GM12878 (cell line): ENCODE measurements at regions not wholly inside any gene's neighbourhood (a gene's known extent, or its start where the extent isn't known, plus 50 kb on each side); places are given as distances from the start of the nearest gene placed in this dataset.

ENCODE experiments used
- ATAC-seq: fragments of 200-7000 bp; cut with Tn5 transposase; 3 replicates; pipeline ENCODE4 v1.9.1; 2020; ENCODE audit warnings: mild to moderate bottlenecking, moderate library complexity
- BruUV-seq: library from RNA; stranded (reverse); fragments of 400-500 nt; replicated peaks from 2 replicates; lab custom pipeline; 2021; lab: Mats Ljungman, UMichigan
- CTCF ChIA-PET: fragments of 300-600 bp; sonication (Branson Sonifier 250); formaldehyde crosslinking; extraction: SDS; loops from one replicate; lab custom pipeline; 2021; ENCODE audit warnings: inconsistent platforms; lab: Yijun Ruan, JAX
- POLR2A ChIA-PET: fragments of 350-600 bp; formaldehyde crosslinking; extraction: SDS; loops from one replicate; lab custom pipeline; 2021; ENCODE audit warnings: inconsistent platforms; lab: Charles Lee
- RAD21 ChIA-PET: fragments of 300-600 bp; sonication (Branson Sonifier 250); formaldehyde crosslinking; loops from one replicate; lab custom pipeline; 2023; ENCODE audit warnings: antibody characterized with exemption; ENCODE audit not compliant: unreplicated experiment; lab: Charles Lee
- SMC1A ChIA-PET: fragments of 300-600 bp; sonication (Branson Sonifier 250); formaldehyde crosslinking; loops from one replicate; lab custom pipeline; 2023; ENCODE audit not compliant: unreplicated experiment, uncharacterized antibody; lab: Charles Lee
- DNase-seq: peaks from one replicate; pipeline ENCODE4 v3.0.0-alpha.2; 2011; ENCODE audit warnings: low read depth, low spot score
- FAIRE-seq: peaks from 3 replicates; lab custom pipeline; 2011; peaks lifted over from hg19 to GRCh38; lab: Jason Lieb, UNC
- H2AFZ ChIP-seq: 2 replicates; pipeline ENCODE4 v1.6.0; 2011; ENCODE audit warnings: low read depth, low read length, control low read depth; ENCODE audit not compliant: control insufficient read depth
- H3K27ac ChIP-seq: 2 replicates; pipeline ENCODE4 v1.5.1; 2011; ENCODE audit warnings: control low read depth; ENCODE audit not compliant: control insufficient read depth, insufficient read depth
- H3K27me3 ChIP-seq, 2 experiments: replicated peaks in 1 of 2; 2 replicates each; pipeline versions ENCODE4 v1.6.0 to v1.6.1; 2011; ENCODE audit warnings: low read length in 1 of 2; ENCODE audit not compliant: control insufficient read depth in 2 of 2, insufficient read depth in 2 of 2
- H3K36me3 ChIP-seq, 2 experiments: 2 replicates each; pipeline ENCODE4 v1.5.1; 2011; ENCODE audit warnings: low read length in 1 of 2; ENCODE audit not compliant: control insufficient read depth in 2 of 2, insufficient read depth in 2 of 2
- H3K4me1 ChIP-seq: 2 replicates; pipeline ENCODE4 v1.6.1; 2011; ENCODE audit warnings: mild to moderate bottlenecking, low read length, moderate library complexity, mixed read lengths; ENCODE audit not compliant: control insufficient read depth, insufficient read depth
- H3K4me2 ChIP-seq: 2 replicates; pipeline ENCODE4 v1.6.0; 2011; ENCODE audit warnings: control low read depth; ENCODE audit not compliant: control insufficient read depth, insufficient read depth
- H3K4me3 ChIP-seq: fragments of 200-600 bp; sonication (generic); 2 replicates; pipeline ENCODE4 v1.5.1; 2016
- H3K79me2 ChIP-seq: 2 replicates; pipeline ENCODE4 v1.6.0; 2011; ENCODE audit warnings: low read length; ENCODE audit not compliant: control insufficient read depth, insufficient read depth
- H3K9ac ChIP-seq: 2 replicates; pipeline ENCODE4 v1.8.0; 2011; ENCODE audit warnings: low read length, control low read depth, mixed read lengths; ENCODE audit not compliant: control insufficient read depth, insufficient read depth
- H3K9me3 ChIP-seq: replicated peaks from 3 replicates; pipeline ENCODE4 v1.5.1; 2011; ENCODE audit warnings: mild to moderate bottlenecking, low read length; ENCODE audit not compliant: control insufficient read depth, insufficient read depth
- H4K20me1 ChIP-seq: 2 replicates; pipeline ENCODE4 v1.6.0; 2011; ENCODE audit not compliant: control insufficient read depth, insufficient read depth
- ASH2L ChIP-seq: fragments of 300-600, 200-600 bp; sonication (generic); IDR thresholded peaks from 2 replicates; pipeline ENCODE4 v1.6.1; 2017; ENCODE audit warnings: low read depth, mild to moderate bottlenecking, borderline replicate concordance
- ATF7 ChIP-seq: fragments of 450-650 bp; IDR thresholded peaks from 2 replicates; pipeline ENCODE4 v1.6.1; 2016; ENCODE audit warnings: low read depth, mild to moderate bottlenecking
- CEBPB ChIP-seq, 2 experiments: fragments of 150-350 bp in 1 of 2; IDR thresholded peaks; 2 replicates each; pipeline ENCODE4 v1.6.1; 2012 to 2014; ENCODE audit warnings: low read depth in 2 of 2, low read length in 2 of 2, borderline replicate concordance in 1 of 2, inconsistent platforms in 1 of 2
- EED ChIP-seq: sonication (generic); IDR thresholded peaks from 2 replicates; pipeline ENCODE4 v1.6.1; 2016; ENCODE audit warnings: antibody characterized with exemption, low read depth
- EZH2 ChIP-seq: IDR thresholded peaks from 2 replicates; pipeline ENCODE4 v1.6.1; 2012; ENCODE audit warnings: low read depth, mild to moderate bottlenecking, control low read depth, inconsistent platforms, low read length, borderline replicate concordance; ENCODE audit not compliant: control insufficient read depth
- MTA3 ChIP-seq: IDR thresholded peaks from 2 replicates; pipeline ENCODE4 v1.6.1; 2012; ENCODE audit warnings: low read length, inconsistent platforms, borderline replicate concordance
- NFYA ChIP-seq: IDR thresholded peaks from 2 replicates; pipeline ENCODE4 v1.6.1; 2011; ENCODE audit warnings: low read depth, mild to moderate bottlenecking, low read length, improper control_type of control experiment, borderline replicate concordance
- REST ChIP-seq: IDR thresholded peaks from 2 replicates; pipeline ENCODE4 v1.6.1; 2012; ENCODE audit warnings: mild to moderate bottlenecking, low read depth, low read length
- RFX5 ChIP-seq: IDR thresholded peaks from 2 replicates; pipeline ENCODE4 v1.6.1; 2011; ENCODE audit warnings: low read depth, low read length, improper control_type of control experiment
- SKIL ChIP-seq: fragments of 450-650 bp; IDR thresholded peaks from 2 replicates; pipeline ENCODE4 v1.6.1; 2017; ENCODE audit warnings: mild to moderate bottlenecking, low read depth, inconsistent platforms; ENCODE audit not compliant: poor library complexity, severe bottlenecking
- STAT3 ChIP-seq: IDR thresholded peaks from 2 replicates; pipeline ENCODE4 v1.6.1; 2011; ENCODE audit warnings: low read depth, low read length, improper control_type of control experiment
- SUZ12 ChIP-seq: fragments of 200-600 bp; sonication (generic); IDR thresholded peaks from one replicate; pipeline ENCODE4 v1.6.1; 2018; ENCODE audit warnings: antibody characterized with exemption, mild to moderate bottlenecking; ENCODE audit not compliant: unreplicated experiment
- USF1 ChIP-seq: IDR thresholded peaks from 2 replicates; pipeline ENCODE4 v1.6.1; 2011; ENCODE audit warnings: borderline replicate concordance, low read depth, mild to moderate bottlenecking, moderate library complexity, mixed read lengths, low read length; ENCODE audit not compliant: insufficient read depth; ENCODE audit errors: extremely low read length
- WRNIP1 ChIP-seq: IDR thresholded peaks from 2 replicates; pipeline ENCODE4 v1.6.1; 2011; ENCODE audit warnings: low read depth, low read length, improper control_type of control experiment, borderline replicate concordance
- ZSCAN29 ChIP-seq: fragments of 450-650 bp; IDR thresholded peaks from 2 replicates; pipeline ENCODE4 v1.6.1; 2017; ENCODE audit warnings: mild to moderate bottlenecking, moderate library complexity
- WGBS: methylation state at CpG from one replicate; pipeline ENCODE4 v1.1.6; 2016; ENCODE audit warnings: low lambda C conversion rate; ENCODE audit not compliant: insufficient replicate concordance, insufficient coverage; ENCODE audit errors: missing lambda C conversion rate; 5-methylcytosine and 5-hydroxymethylcytosine counted together
- in situ Hi-C: fragments of 300-500 bp; cut with MboI; formaldehyde crosslinking; loops from 9 replicates; pipeline ENCODE4 v1.14.3; 2018; ENCODE audit warnings: mixed read lengths
- intact Hi-C: fragments of 100-400 bp; cut with micrococcal nuclease; formaldehyde crosslinking; loops from one replicate; pipeline ENCODE4 v1.14.2; 2022; ENCODE audit not compliant: unreplicated experiment

GRCh38 chr13:74036373-74036772 lies 97.8 kb downstream of the KLF12 start (continued):
- TF ChIP-seq SKIL: no peak
- TF ChIP-seq, all 136 proteins: peak for 0

GRCh38 chr13:74035896-74036295 lies 98.3 kb downstream of the KLF12 start:
- no peaks in the 10 kb centered on the region; the same call in 1 of the 2 replicates for H3K79me2 ChIP-seq
- WGBS: 74% methylated on average over 3 of the region's 3 CpGs
- H3K4me1 ChIP-seq: no peaks in the 10 kb centered on the region; the same call in 1 of the 2 replicates
- CTCF ChIA-PET: interaction anchor here (1.5 kb wide), 1 partner anchor 12 kb away, joined by 5 read pairs; no protein-coding TSS in a partner anchor
- H3K27ac ChIP-seq: no peak overlapping the region
- POLR2A ChIA-PET: interaction anchor here (0.7 kb wide), 1 partner anchor 9 kb away, joined by 3 read pairs; no protein-coding TSS in a partner anchor
- intact Hi-C loops (no loop called here), in situ Hi-C loops (no loop called here)
- H4K20me1 ChIP-seq: no peaks in the 10 kb centered on the region
- RAD21 ChIA-PET: interaction anchor here (0.5 kb wide), 1 partner anchor 11 kb away, joined by 4 read pairs; no protein-coding TSS in a partner anchor
- no peaks in the 10 kb centered on the region for H3K36me3 ChIP-seq
- ATAC-seq (no peak), DNase-seq (no peak), FAIRE-seq (no peak)
- H3K4me3 ChIP-seq: no peak overlapping the region
- no peak overlapping the region for H3K4me2 ChIP-seq
- H3K9ac ChIP-seq: no peak overlapping the region
- no peak overlapping the region for H2AFZ ChIP-seq
- no peaks in the 10 kb centered on the region for H3K27me3 ChIP-seq
- BruUV-seq: no TSS peak
- no peaks in the 10 kb centered on the region for H3K9me3 ChIP-seq
- SMC1A ChIA-PET: interaction anchor here (0.7 to 3.0 kb wide), 5 partner anchors 7 to 63 kb away, joined by 3 to 15 read pairs (median 6); no protein-coding TSS in a partner anchor
- TF ChIP-seq EZH2: no peak
- no peak for TF ChIP-seq EED
- TF ChIP-seq WRNIP1: no peak
- no peak for TF ChIP-seq STAT3
- TF ChIP-seq ATF7: no peak
- no peak for TF ChIP-seq USF1
- no peak for TF ChIP-seq ZSCAN29
- no peak for TF ChIP-seq SUZ12
- TF ChIP-seq REST: no peak
- TF ChIP-seq NFYA: no peak
- TF ChIP-seq ASH2L: no peak
- TF ChIP-seq CEBPB (IDR thresholded peaks at IDR 0.05; ENCODE audit: borderline replicate concordance in 1 of 2, low read depth in 2 of 2, low read length in 2 of 2): no peak
- TF ChIP-seq RFX5: no peak
- TF ChIP-seq MTA3: no peak
